ENCODE measurements at regions not wholly inside any gene's neighbourhood (a gene's known extent, or its start where the extent isn't known, plus 50 kb on each side); places are given as distances from the start of the nearest gene placed in this dataset.

GRCh38 chr9:134967547-134967930, 49.8 kb upstream of the FCN1 start:
- DNase-seq (ENCODE audit: extremely low spot score, unreplicated experiment): no peak
- Mint-ChIP-seq H3K27ac (ENCODE audit: unreplicated experiment) (no peak overlapping the region), H3K9me3 (ENCODE audit: unreplicated experiment) (no peaks in the 10 kb centered on the region), H3K36me3 (ENCODE audit: unreplicated experiment) (no peaks in the 10 kb centered on the region), H3K4me1 (ENCODE audit: unreplicated experiment) (peaks cover 5% of the 10 kb centered on the region), H3K4me3 (ENCODE audit: unreplicated experiment) (no peak overlapping the region), H3K27me3 (ENCODE audit: unreplicated experiment) (peaks cover 9% of the 10 kb centered on the region)
- TF ChIP-seq CTCF (IDR thresholded peaks at IDR 0.05): no peak

DNA sequence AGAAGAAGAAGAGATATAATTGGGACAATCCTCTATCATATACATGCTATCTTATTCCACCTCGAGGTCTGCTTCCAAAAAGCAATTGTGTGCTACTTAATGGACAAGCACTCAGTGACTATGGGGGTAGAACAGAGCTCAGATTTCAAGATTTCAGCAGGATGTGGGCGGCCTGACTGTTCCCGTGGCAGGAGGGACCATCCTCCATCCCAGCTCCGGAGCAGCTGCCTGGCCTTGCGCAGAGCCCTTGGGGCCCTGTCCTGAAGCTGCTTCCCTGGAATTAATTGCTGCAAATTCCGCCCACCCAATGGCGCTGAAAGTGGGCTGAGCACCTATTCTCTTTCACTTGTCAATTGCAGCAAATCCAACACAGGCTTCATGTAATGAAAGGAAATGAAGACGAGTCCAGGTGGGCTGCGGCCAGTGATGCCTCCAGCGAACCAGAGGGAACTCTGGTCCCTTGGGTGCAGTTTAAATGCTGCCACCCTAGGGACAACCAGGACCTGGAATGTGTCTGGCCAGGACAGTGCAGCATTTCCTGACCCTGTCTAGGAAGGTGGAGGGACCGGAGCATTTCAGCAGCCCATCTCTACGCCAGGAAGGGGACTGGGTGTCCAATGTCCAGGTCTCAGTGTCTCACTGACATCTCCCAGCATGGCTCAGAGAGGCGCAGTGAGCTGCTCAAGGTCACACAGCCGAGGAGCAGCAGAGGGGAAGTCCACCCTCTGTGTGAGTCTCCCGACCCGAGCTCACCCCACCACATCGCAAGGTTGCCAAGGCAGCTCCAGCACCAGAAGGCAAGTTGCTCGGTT, 50.5 kb upstream of the FCN1 start:
- H3K27me3 Mint-ChIP-seq (ENCODE audit: unreplicated experiment): peaks cover 16% of the 10 kb centered on the region
- TF ChIP-seq CTCF (IDR thresholded peaks at IDR 0.05): no peak
- no peak overlapping the region for H3K4me3 Mint-ChIP-seq (ENCODE audit: unreplicated experiment)
- no peak overlapping the region for H3K27ac Mint-ChIP-seq (ENCODE audit: unreplicated experiment)
- no peaks in the 10 kb centered on the region for H3K9me3 Mint-ChIP-seq (ENCODE audit: unreplicated experiment)
- DNase-seq (ENCODE audit: extremely low spot score, unreplicated experiment): no peak
- peaks cover 5% of the 10 kb centered on the region for H3K4me1 Mint-ChIP-seq (ENCODE audit: unreplicated experiment)
- no peaks in the 10 kb centered on the region for H3K36me3 Mint-ChIP-seq (ENCODE audit: unreplicated experiment)

GRCh38 chr9:134968823-134969090, 51.0 kb upstream of the FCN1 start:
- H3K4me1 Mint-ChIP-seq (ENCODE audit: unreplicated experiment): peaks cover 5% of the 10 kb centered on the region
- H3K4me3 Mint-ChIP-seq (ENCODE audit: unreplicated experiment): no peak overlapping the region
- no peaks in the 10 kb centered on the region for H3K9me3 Mint-ChIP-seq (ENCODE audit: unreplicated experiment)
- no peak for TF ChIP-seq CTCF (IDR thresholded peaks at IDR 0.05)
- peaks cover 21% of the 10 kb centered on the region for H3K27me3 Mint-ChIP-seq (ENCODE audit: unreplicated experiment)
- DNase-seq (ENCODE audit: extremely low spot score, unreplicated experiment): no peak
- no peaks in the 10 kb centered on the region for H3K36me3 Mint-ChIP-seq (ENCODE audit: unreplicated experiment)
- H3K27ac Mint-ChIP-seq (ENCODE audit: unreplicated experiment): no peak overlapping the region

DNA sequence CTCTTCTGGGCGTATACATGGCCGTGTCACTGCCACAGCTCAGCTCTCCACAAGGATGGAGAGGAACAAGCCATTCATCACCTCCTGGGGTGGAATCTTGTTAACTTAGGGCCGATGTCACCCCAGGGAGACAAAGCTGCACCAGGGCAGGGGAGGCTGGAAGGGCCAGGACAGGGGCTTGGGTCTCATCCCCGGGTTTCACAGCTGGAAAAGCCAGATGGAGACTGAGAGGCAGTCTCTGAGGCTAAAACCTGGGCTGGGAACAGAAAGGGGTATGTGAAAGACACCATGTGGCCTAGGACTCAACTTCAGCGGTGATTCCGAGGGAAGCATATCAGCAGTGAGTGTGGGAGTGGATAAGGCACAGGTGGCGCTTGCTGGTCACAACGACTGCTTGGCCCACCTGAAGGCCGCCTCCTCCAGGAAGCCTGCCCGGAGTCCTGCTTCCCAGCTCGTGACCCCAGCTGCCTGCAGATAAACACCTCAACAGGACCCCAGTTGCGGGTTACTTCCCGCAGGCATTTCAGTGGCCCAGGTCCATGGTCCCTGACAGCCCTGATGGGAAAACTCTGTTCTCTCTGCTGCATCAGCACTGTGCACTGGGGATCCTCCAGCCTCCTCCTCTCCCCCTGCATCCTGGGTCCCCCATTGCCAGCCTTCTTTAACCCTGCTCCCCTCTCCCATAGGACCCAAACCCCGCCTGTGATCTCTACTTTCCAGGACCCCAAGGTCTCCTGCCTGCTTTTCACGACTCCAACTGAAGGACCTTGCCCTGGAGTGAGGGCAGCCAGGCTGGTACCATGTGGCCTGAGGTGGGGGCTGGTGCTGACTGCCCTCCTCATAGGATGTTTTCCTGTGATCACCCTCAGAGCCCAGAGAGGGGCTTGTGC, 51.7 kb upstream of the FCN1 start:
- Mint-ChIP-seq H3K9me3 (ENCODE audit: unreplicated experiment) (no peaks in the 10 kb centered on the region), H3K4me3 (ENCODE audit: unreplicated experiment) (no peak overlapping the region), H3K4me1 (ENCODE audit: unreplicated experiment) (peaks cover 5% of the 10 kb centered on the region), H3K27me3 (ENCODE audit: unreplicated experiment) (peaks cover 27% of the 10 kb centered on the region), H3K27ac (ENCODE audit: unreplicated experiment) (no peak overlapping the region), H3K36me3 (ENCODE audit: unreplicated experiment) (no peaks in the 10 kb centered on the region)
- TF ChIP-seq CTCF (IDR thresholded peaks at IDR 0.05): no peak
- DNase-seq (ENCODE audit: extremely low spot score, unreplicated experiment): no peak

- no peak overlapping the region for H3K4me3 Mint-ChIP-seq (ENCODE audit: unreplicated experiment)
- no peak overlapping the region for H3K27ac Mint-ChIP-seq (ENCODE audit: unreplicated experiment)
- no peak for TF ChIP-seq CTCF (IDR thresholded peaks at IDR 0.05)
- H3K9me3 Mint-ChIP-seq (ENCODE audit: unreplicated experiment): no peaks in the 10 kb centered on the region
- H3K36me3 Mint-ChIP-seq (ENCODE audit: unreplicated experiment): no peaks in the 10 kb centered on the region
- DNase-seq (ENCODE audit: extremely low spot score, unreplicated experiment): no peak
- peaks cover 35% of the 10 kb centered on the region for H3K27me3 Mint-ChIP-seq (ENCODE audit: unreplicated experiment)
- H3K4me1 Mint-ChIP-seq (ENCODE audit: unreplicated experiment): peaks cover 5% of the 10 kb centered on the region
Measured at GRCh38 chr9:134970198-134970597, 52.5 kb upstream of the FCN1 start.
